ENCODE measurements at regions not wholly inside any gene's neighbourhood (a gene's known extent, or its start where the extent isn't known, plus 50 kb on each side); places are given as distances from the start of the nearest gene placed in this dataset.

DNA sequence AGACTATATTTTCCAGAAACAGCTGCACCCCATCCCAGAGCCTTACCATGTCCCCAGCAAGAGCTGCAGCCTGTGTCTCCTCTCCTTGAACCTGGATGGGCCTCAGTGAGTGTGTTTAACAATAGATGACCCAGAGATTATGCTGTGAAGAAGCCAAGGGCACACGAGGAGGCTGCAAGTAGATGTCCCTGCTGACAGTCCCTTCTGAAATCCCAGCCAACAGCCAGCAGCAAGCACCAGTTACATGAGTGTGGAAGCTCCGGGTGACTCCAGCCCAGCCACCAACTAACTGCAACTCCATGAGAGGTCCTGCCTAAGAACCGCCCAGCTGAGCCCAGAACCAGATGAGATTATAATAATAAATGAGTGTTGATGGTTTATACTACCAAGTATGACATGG, 191.7 kb downstream of the BCL11B start:
- H3K27me3 ChIP-seq, result no peaks in the 10 kb centered on the region
- no peaks in the 10 kb centered on the region for H3K4me1 ChIP-seq
- no peak for DNase-seq
- intact Hi-C loops (cut with DNase I; ENCODE audit: low total_unique reads), result no loop called here
- peaks cover 0 to 14% (median 4%) of the 10 kb centered on the region in 3 donors for H3K9me3 ChIP-seq
- H3K4me3 ChIP-seq, result no peak overlapping the region
- H3K27ac ChIP-seq, result no peak overlapping the region
- TF ChIP-seq CTCF (IDR thresholded peaks at IDR 0.05), result no peak
- no peaks in the 10 kb centered on the region for H3K36me3 ChIP-seq

- DNase-seq, result no peak
- Histone ChIP-seq H3K36me3 (no peaks in the 10 kb centered on the region), H3K27me3 (no peaks in the 10 kb centered on the region), H3K27ac (no peak overlapping the region), H3K9me3 (peaks cover 0 to 14% (median 4%) of the 10 kb centered on the region in 3 donors), H3K4me3 (no peak overlapping the region), H3K4me1 (no peaks in the 10 kb centered on the region)
- intact Hi-C loops (cut with DNase I; ENCODE audit: low total_unique reads), result no loop called here
- no peak for TF ChIP-seq CTCF (IDR thresholded peaks at IDR 0.05)
These were observed 190.7 kb downstream of the BCL11B start for GRCh38 chr14:99081156-99081765.

DNA sequence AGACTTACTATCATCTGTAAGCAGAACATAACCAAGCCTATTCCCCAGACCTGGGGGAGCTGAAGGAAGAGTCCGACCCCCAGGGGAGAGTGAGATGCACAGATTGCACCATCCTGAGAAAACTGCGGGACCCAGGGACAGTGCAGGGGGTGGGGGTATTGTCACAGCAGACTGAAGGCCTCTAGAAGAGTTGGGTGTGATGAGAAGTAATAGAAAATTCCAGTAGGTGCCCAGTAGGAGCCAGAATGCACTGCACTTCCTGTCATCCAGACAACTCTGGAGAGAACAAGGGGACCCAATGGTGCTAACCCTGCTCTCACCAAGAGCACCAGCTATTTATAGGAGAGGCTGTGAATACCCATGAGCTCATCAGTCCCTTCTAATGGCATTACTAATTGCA, 190.1 kb downstream of the BCL11B start:
- TF ChIP-seq CTCF (IDR thresholded peaks at IDR 0.05), result no peak

GRCh38 chr14:99093532-99094517, 178.2 kb downstream of the BCL11B start:
- Histone ChIP-seq H3K27ac (no peak overlapping the region), H3K27me3 (no peaks in the 10 kb centered on the region), H3K36me3 (no peaks in the 10 kb centered on the region), H3K9me3 (no peaks in the 10 kb centered on the region), H3K4me1 (no peaks in the 10 kb centered on the region), H3K4me3 (no peak overlapping the region)
- no peak for DNase-seq
- intact Hi-C loops (cut with DNase I; ENCODE audit: low total_unique reads), result no loop called here
- TF ChIP-seq CTCF (IDR thresholded peaks at IDR 0.05), result no peak

More for the DNA sequence above, 190.1 kb downstream of the BCL11B start:
- H3K36me3 ChIP-seq, result no peaks in the 10 kb centered on the region
- no peaks in the 10 kb centered on the region for H3K27me3 ChIP-seq
- no peak for DNase-seq
- H3K4me3 ChIP-seq, result no peak overlapping the region
- intact Hi-C loops (cut with DNase I; ENCODE audit: low total_unique reads), result no loop called here
- H3K4me1 ChIP-seq, result no peaks in the 10 kb centered on the region
- no peak overlapping the region for H3K27ac ChIP-seq
- peaks cover 0 to 14% (median 4%) of the 10 kb centered on the region in 3 donors for H3K9me3 ChIP-seq

DNA sequence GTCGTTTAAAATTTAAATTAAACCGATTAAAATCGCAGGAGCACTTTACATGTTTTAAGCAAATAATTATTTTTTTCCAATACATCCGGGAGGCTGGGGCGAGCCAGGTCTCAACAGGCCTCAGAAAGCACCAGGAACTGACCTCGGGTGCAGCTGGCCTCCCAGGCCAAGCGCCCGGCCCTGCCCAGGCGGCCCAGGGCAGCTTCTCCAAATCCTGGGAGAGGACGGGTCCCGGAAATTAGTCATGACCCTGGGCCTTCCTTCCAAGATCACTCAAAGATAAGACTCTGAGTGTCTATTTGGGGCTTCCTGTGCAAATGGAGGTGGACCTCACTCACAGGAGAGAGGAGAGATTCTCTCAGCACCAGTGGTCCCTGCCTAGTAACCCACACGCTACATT, 177.1 kb downstream of the BCL11B start:
- Histone ChIP-seq H3K4me1 (no peaks in the 10 kb centered on the region), H3K9me3 (no peaks in the 10 kb centered on the region), H3K36me3 (no peaks in the 10 kb centered on the region), H3K27ac (no peak overlapping the region), H3K4me3 (no peak overlapping the region), H3K27me3 (no peaks in the 10 kb centered on the region)
- no peak for DNase-seq
- TF ChIP-seq CTCF (IDR thresholded peaks at IDR 0.05), result no peak
- intact Hi-C loops (cut with DNase I; ENCODE audit: low total_unique reads), result no loop called here
